GM12875 (cell line): ENCODE measurements at regions not wholly inside any gene's neighbourhood (a gene's known extent, or its start where the extent isn't known, plus 50 kb on each side); places are given as distances from the start of the nearest gene placed in this dataset.

Experiments used
- H3K4me3 ChIP-seq: one replicate; pipeline ENCODE4 v1.5.1; 2011; ENCODE audit warnings: low read depth, low read length, control low read depth
- CTCF ChIP-seq: IDR thresholded peaks from 2 replicates; pipeline ENCODE4 v1.5.1; 2011; ENCODE audit warnings: low read depth, mild to moderate bottlenecking, control low read depth, inconsistent platforms, low read length, moderate library complexity, borderline replicate concordance; ENCODE audit not compliant: insufficient read depth

- no peak overlapping the region for H3K4me3 ChIP-seq
- TF ChIP-seq CTCF = no peak
Measured at GRCh38 chr2:217626926-217627325, 375.9 kb downstream of the TNS1 start.

GRCh38 chr2:217625557-217626169 is 377.1 kb downstream of the TNS1 start:
- no peak overlapping the region for H3K4me3 ChIP-seq
- no peak for TF ChIP-seq CTCF

GRCh38 chr2:217623281-217623912 is 379.4 kb downstream of the TNS1 start:
- H3K4me3 ChIP-seq = no peak overlapping the region
- no peak for TF ChIP-seq CTCF

GRCh38 chr2:217622205-217623060 is 380.4 kb downstream of the TNS1 start:
- no peak overlapping the region for H3K4me3 ChIP-seq
- TF ChIP-seq CTCF = no peak

GRCh38 chr2:217621391-217621801 is 381.4 kb downstream of the TNS1 start:
- H3K4me3 ChIP-seq = no peak overlapping the region
- TF ChIP-seq CTCF = no peak

GRCh38 chr2:217618744-217619143 is 384.1 kb downstream of the TNS1 start:
- no peak overlapping the region for H3K4me3 ChIP-seq
- no peak for TF ChIP-seq CTCF
